ENCODE measurements at regions not wholly inside any gene's neighbourhood (a gene's known extent, or its start where the extent isn't known, plus 50 kb on each side); places are given as distances from the start of the nearest gene placed in this dataset.

- no peak for TF ChIP-seq CTCF (IDR thresholded peaks at IDR 0.05)
- Histone ChIP-seq H3K27ac (no peak overlapping the region), H3K4me1 (no peaks in the 10 kb centered on the region), H3K9me3 (no peaks in the 10 kb centered on the region), H3K27me3 (ENCODE audit: low read depth) (no peaks in the 10 kb centered on the region), H3K36me3 (no peaks in the 10 kb centered on the region), H3K4me3 (no peak overlapping the region)
- DNase-seq (no peak), ATAC-seq (no peak)
- intact Hi-C loops (cut with DNase I): no loop called here
Measured at GRCh38 chr5:122629121-122629677, 145.7 kb upstream of the SNX2 start.

GRCh38 chr5:122638581-122638980 lies 136.3 kb upstream of the SNX2 start:
- no peak for TF ChIP-seq CTCF (IDR thresholded peaks at IDR 0.05)
- ATAC-seq: no peak
- DNase-seq: no peak
- Histone ChIP-seq H3K36me3 (no peaks in the 10 kb centered on the region), H3K27ac (no peak overlapping the region), H3K4me3 (no peak overlapping the region), H3K4me1 (no peaks in the 10 kb centered on the region), H3K9me3 (no peaks in the 10 kb centered on the region), H3K27me3 (ENCODE audit: low read depth) (no peaks in the 10 kb centered on the region)
- intact Hi-C loops (cut with DNase I): no loop called here

GRCh38 chr5:122639033-122639432 lies 135.8 kb upstream of the SNX2 start:
- intact Hi-C loops (cut with DNase I): no loop called here
- no peaks in the 10 kb centered on the region for H3K4me1 ChIP-seq
- DNase-seq (no peak), ATAC-seq (no peak)
- no peak overlapping the region for H3K4me3 ChIP-seq
- no peaks in the 10 kb centered on the region for H3K9me3 ChIP-seq
- TF ChIP-seq CTCF (IDR thresholded peaks at IDR 0.05): no peak
- no peaks in the 10 kb centered on the region for H3K27me3 ChIP-seq (ENCODE audit: low read depth)
- no peaks in the 10 kb centered on the region for H3K36me3 ChIP-seq
- no peak overlapping the region for H3K27ac ChIP-seq

GRCh38 chr5:122639864-122640263 lies 135.0 kb upstream of the SNX2 start:
- no peaks in the 10 kb centered on the region for H3K4me1 ChIP-seq
- no peak for ATAC-seq
- H3K27ac ChIP-seq: no peak overlapping the region
- no peaks in the 10 kb centered on the region for H3K9me3 ChIP-seq
- no peaks in the 10 kb centered on the region for H3K36me3 ChIP-seq
- DNase-seq: no peak
- TF ChIP-seq CTCF (IDR thresholded peaks at IDR 0.05): no peak
- intact Hi-C loops (cut with DNase I): no loop called here
- no peaks in the 10 kb centered on the region for H3K27me3 ChIP-seq (ENCODE audit: low read depth)
- H3K4me3 ChIP-seq: no peak overlapping the region

- DNase-seq: no peak
- no peaks in the 10 kb centered on the region for H3K27me3 ChIP-seq (ENCODE audit: low read depth)
- H3K4me1 ChIP-seq: no peaks in the 10 kb centered on the region
- TF ChIP-seq CTCF (IDR thresholded peaks at IDR 0.05): no peak
- H3K4me3 ChIP-seq: no peak overlapping the region
- intact Hi-C loops (cut with DNase I): no loop called here
- no peak for ATAC-seq
- no peaks in the 10 kb centered on the region for H3K9me3 ChIP-seq
- no peak overlapping the region for H3K27ac ChIP-seq
- no peaks in the 10 kb centered on the region for H3K36me3 ChIP-seq
Measured at GRCh38 chr5:122649080-122649479, 125.8 kb upstream of the SNX2 start.
